Ovary (tissue), 7 donors: ENCODE measurements at regions not wholly inside any gene's neighbourhood (a gene's known extent, or its start where the extent isn't known, plus 50 kb on each side); places are given as distances from the start of the nearest gene placed in this dataset.

Experiments used
- DNase-seq, 5 donors: peaks; one replicate each; pipeline ENCODE4 v3.0.0-alpha.2; 2019 to 2020
- H3K27ac ChIP-seq, 2 donors: fragments of 200-600 bp; one replicate each; pipeline versions ENCODE4 v1.5.1 to v1.8.0; 2019 to 2022
- H3K27me3 ChIP-seq: fragments of 200-600 bp; one replicate; pipeline ENCODE4 v1.8.0; 2022
- H3K36me3 ChIP-seq: fragments of 200-600 bp; sonication (generic); one replicate; pipeline ENCODE4 v1.5.1; 2019
- H3K4me1 ChIP-seq: one replicate; pipeline ENCODE4 v1.8.1; 2013; ENCODE audit warnings: mild to moderate bottlenecking, moderate library complexity; ENCODE audit not compliant: insufficient read depth
- H3K4me3 ChIP-seq: fragments of 200-600 bp; sonication (generic); one replicate; pipeline ENCODE4 v1.5.1; 2017
- H3K9me3 ChIP-seq, 2 donors: fragments of 200-600 bp in 1 of 2; sonication (generic) in 1 of 2; one replicate each; pipeline versions ENCODE4 v1.5.1 to v1.8.1; 2013 to 2019; ENCODE audit warnings: mild to moderate bottlenecking in 1 of 2, moderate library complexity in 1 of 2
- CTCF ChIP-seq, 3 donors: fragments of 450-650 bp in 2 of 3; fragments of 200-600 bp in 1 of 3; IDR thresholded peaks; one replicate each; pipeline versions ENCODE4 v1.5.1 to v1.8.0; 2016 to 2022; ENCODE audit warnings: antibody characterized with exemption in 3 of 3, mild to moderate bottlenecking in 1 of 3
- EP300 ChIP-seq: sonication (generic); formaldehyde crosslinking; IDR thresholded peaks from one replicate; pipeline ENCODE4 v1.6.1; 2017; ENCODE audit warnings: antibody characterized with exemption
- POLR2A ChIP-seq: fragments of 450-650 bp; IDR thresholded peaks from one replicate; pipeline ENCODE4 v1.6.1; 2017; ENCODE audit warnings: antibody characterized with exemption, mild to moderate bottlenecking, moderate library complexity
- WGBS, 3 donors: extraction: QIAGEN DNeasy Blood & Tissue Kit in 1 of 3; methylation state at CpG; one replicate each; pipeline versions ENCODE4 v1.1.5 to v1.1.7; 2013 to 2017; 5-methylcytosine and 5-hydroxymethylcytosine counted together
- intact Hi-C, 4 donors: fragments of 100-400 bp; cut with DNase I; formaldehyde crosslinking; loops; one replicate each; pipeline versions ENCODE4 v1.11.0 to v1.15.1; 2022 to 2023
- donor health status: DM: no; HTN: no; CAD: no; lungs with moderate emphysema.
- donor health status: DM: no; HTN: no; CAD: no.
- donor health status: Bipolar disorder and iron deficiency.
- donor health status: DM: no; HTN: no; CAD: no.
- donor health status: DM: yes; HTN: yes; CAD: no.

- Histone ChIP-seq H3K4me1 (no peaks in the 10 kb centered on the region), H3K27me3 (no peaks in the 10 kb centered on the region), H3K27ac (no peak overlapping the region), H3K4me3 (no peak overlapping the region), H3K9me3 (no peaks in the 10 kb centered on the region), H3K36me3 (no peaks in the 10 kb centered on the region)
- intact Hi-C loops = no loop called here
- 78 to 86% (median 83%) methylated on average over 3 of the region's 3 CpGs for WGBS, 3 donors
- TF ChIP-seq POLR2A (no peak), CTCF (IDR thresholded peaks at IDR 0.05) (no peak), EP300 (no peak)
- no peak for DNase-seq
Measured at GRCh38 chr5:52043543-52043942, 660.3 kb downstream of the ISL1 start.

- H3K36me3 ChIP-seq = no peaks in the 10 kb centered on the region
- intact Hi-C loops = no loop called here
- H3K4me3 ChIP-seq = no peak overlapping the region
- WGBS, 3 donors = 82 to 87% (median 84%) methylated on average over 3 of the region's 3 CpGs
- H3K9me3 ChIP-seq = no peaks in the 10 kb centered on the region
- no peaks in the 10 kb centered on the region for H3K27me3 ChIP-seq
- no peak overlapping the region for H3K27ac ChIP-seq
- no peak for TF ChIP-seq CTCF (IDR thresholded peaks at IDR 0.05)
- TF ChIP-seq POLR2A = no peak
- TF ChIP-seq EP300 = no peak
- no peak for DNase-seq
- no peaks in the 10 kb centered on the region for H3K4me1 ChIP-seq
Measured at GRCh38 chr5:52051759-52052158, 668.5 kb downstream of the ISL1 start.

- Histone ChIP-seq H3K27ac (no peak overlapping the region), H3K36me3 (no peaks in the 10 kb centered on the region), H3K27me3 (no peaks in the 10 kb centered on the region), H3K4me1 (no peaks in the 10 kb centered on the region), H3K4me3 (no peak overlapping the region), H3K9me3 (no peaks in the 10 kb centered on the region)
- TF ChIP-seq POLR2A (no peak), EP300 (no peak), CTCF (IDR thresholded peaks at IDR 0.05) (no peak)
- 66 to 77% (median 74%) methylated on average over 4 of the region's 4 CpGs for WGBS, 3 donors
- intact Hi-C loops = no loop called here
- DNase-seq = no peak
Measured at GRCh38 chr5:52063186-52063585, 679.9 kb downstream of the ISL1 start.

- no peak for DNase-seq
- Histone ChIP-seq H3K4me1 (no peaks in the 10 kb centered on the region), H3K27ac (no peak overlapping the region), H3K9me3 (no peaks in the 10 kb centered on the region), H3K36me3 (no peaks in the 10 kb centered on the region), H3K27me3 (no peaks in the 10 kb centered on the region), H3K4me3 (no peak overlapping the region)
- WGBS, 3 donors = 71 to 84% (median 74%) methylated on average over 2 of the region's 2 CpGs
- TF ChIP-seq POLR2A (no peak), EP300 (no peak), CTCF (IDR thresholded peaks at IDR 0.05) (no peak)
- intact Hi-C loops = no loop called here
Measured at GRCh38 chr5:52065182-52065581, 681.9 kb downstream of the ISL1 start.

GRCh38 chr5:52069997-52070396 is 686.7 kb downstream of the ISL1 start:
- Histone ChIP-seq H3K9me3 (no peaks in the 10 kb centered on the region), H3K27me3 (no peaks in the 10 kb centered on the region), H3K27ac (no peak overlapping the region), H3K36me3 (no peaks in the 10 kb centered on the region), H3K4me3 (no peak overlapping the region), H3K4me1 (no peaks in the 10 kb centered on the region)
- no peak for DNase-seq
- intact Hi-C loops = no loop called here
- no peak for TF ChIP-seq POLR2A
- no peak for TF ChIP-seq CTCF (IDR thresholded peaks at IDR 0.05)
- no peak for TF ChIP-seq EP300
